ENCODE measurements at regions not wholly inside any gene's neighbourhood (a gene's known extent, or its start where the extent isn't known, plus 50 kb on each side); places are given as distances from the start of the nearest gene placed in this dataset.

GRCh38 chr7:138194567-138194966, 118.3 kb downstream of the AKR1D1 start:
- TF ChIP-seq CTCF (IDR thresholded peaks at IDR 0.05) = no peak
- TF ChIP-seq POLR2AphosphoS5 (IDR thresholded peaks at IDR 0.05) = peak; percentile 56
- no peak for TF ChIP-seq POLR2A (IDR thresholded peaks at IDR 0.05)
